HT1080 (cell line): ENCODE measurements at regions not wholly inside any gene's neighbourhood (a gene's known extent, or its start where the extent isn't known, plus 50 kb on each side); places are given as distances from the start of the nearest gene placed in this dataset. TPM values are rescaled to one million over a fixed set of nuclear protein-coding genes. Genes with fewer than 3 reads are reported as not detected.
"Not testable (repeated sequence)": the region's sequence is repeated elsewhere in the genome, so short reads cannot be mapped to it uniquely, and the experiment has no call there.

Source experiments
- DNase-seq: peaks from one replicate; pipeline ENCODE4 v3.0.0-alpha.2; 2015; ENCODE audit warnings: low read depth
- small RNA-seq: library from RNA; depleted of rRNA; stranded (forward); fragments of <200 nt; gene quantifications from one replicate; pipeline ENCODE3, GENCODE V24; 2014

- DNase-seq, result no peak
Observed at GRCh38 chr1:31510853-31511789, 65.2 kb upstream of the TINAGL1 start.

DNA sequence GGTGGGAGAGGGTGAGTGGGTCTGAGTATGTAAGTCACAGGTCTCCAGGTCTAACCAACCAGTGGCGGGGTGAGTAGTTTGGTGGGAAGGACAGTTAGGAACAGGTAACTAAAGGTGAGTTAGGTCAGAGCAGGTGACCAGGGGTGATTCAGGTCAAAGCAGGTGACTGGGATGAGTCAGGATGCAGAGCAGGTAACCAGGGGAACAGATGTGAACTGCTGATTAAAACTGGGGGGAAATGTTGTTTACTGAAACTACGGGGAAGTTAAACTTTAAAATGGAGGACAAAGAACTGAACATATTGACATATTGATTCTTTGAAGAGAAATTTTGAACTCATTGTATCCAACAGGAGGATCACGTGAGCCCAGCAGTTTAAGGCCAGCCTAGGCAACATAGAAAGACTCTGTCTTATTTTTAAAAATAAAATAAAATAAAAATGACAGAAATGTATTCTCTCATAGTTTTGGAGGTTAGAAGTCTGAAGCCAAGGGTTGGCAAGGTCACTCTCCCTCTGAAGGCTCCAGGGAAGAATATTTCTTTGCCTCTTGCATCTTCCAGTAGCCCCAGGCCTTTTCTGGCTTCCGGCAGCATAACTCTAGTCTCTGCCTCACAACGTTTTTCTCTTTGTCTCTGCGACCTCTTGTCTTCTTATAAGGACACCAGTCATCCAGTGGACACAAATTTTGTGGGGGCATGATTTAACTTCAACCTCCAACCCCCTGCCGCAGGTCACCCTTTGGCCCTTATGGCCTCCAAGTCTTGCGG, 64.3 kb upstream of the TINAGL1 start:
- no peak for DNase-seq

- DNase-seq, result no peak
Observed at GRCh38 chr1:31514117-31514516, 62.2 kb upstream of the TINAGL1 start.

DNA sequence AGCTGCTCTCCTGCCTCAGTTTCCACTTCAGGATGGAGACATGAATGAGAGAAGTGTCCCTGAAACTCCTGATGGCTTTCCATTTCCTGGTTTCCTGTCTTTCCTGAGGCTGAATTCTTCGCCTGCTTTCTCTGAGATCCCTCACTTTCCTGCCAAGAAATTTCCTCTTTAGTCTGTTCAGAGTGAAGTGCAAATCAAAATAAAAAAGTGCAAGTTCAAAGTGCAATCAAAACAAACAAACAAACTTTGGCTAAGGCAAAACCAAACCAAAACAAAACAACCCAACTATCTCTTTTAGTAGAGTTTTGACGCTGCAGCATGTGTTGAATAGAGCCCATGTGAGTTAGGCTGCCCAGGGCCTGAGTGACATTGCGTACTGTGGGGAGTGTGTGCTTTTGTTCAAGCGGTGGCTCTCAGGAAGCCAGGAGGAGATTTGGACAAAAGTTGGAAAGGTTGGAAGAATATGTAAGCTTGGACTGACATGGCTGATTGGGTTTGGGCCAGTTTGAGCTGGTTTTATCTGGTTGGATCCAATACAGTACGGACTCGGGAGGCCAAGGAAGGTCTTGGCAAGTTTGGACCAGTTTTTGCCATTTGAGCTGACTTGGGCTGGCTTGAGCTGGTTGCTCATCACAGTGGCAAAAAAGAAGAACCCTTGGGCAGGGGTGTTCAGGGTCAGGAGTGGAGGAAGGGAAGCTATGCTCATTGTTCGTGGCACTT, 61.1 kb upstream of the TINAGL1 start:
- DNase-seq, result no peak

- no peak for DNase-seq
Observed at GRCh38 chr1:31515936-31516335, 60.4 kb upstream of the TINAGL1 start.

GRCh38 chr1:31517301-31517700, 59.0 kb upstream of the TINAGL1 start:
- DNase-seq, result no peak

- not testable (repeated sequence) for DNase-seq
Observed at GRCh38 chr1:31517986-31518385, 58.3 kb upstream of the TINAGL1 start.

- no peak for DNase-seq
Observed at GRCh38 chr1:31521761-31522555, 54.4 kb upstream of the TINAGL1 start.

GRCh38 chr1:31522556-31522845, 53.8 kb upstream of the TINAGL1 start:
- no peak for DNase-seq

DNA sequence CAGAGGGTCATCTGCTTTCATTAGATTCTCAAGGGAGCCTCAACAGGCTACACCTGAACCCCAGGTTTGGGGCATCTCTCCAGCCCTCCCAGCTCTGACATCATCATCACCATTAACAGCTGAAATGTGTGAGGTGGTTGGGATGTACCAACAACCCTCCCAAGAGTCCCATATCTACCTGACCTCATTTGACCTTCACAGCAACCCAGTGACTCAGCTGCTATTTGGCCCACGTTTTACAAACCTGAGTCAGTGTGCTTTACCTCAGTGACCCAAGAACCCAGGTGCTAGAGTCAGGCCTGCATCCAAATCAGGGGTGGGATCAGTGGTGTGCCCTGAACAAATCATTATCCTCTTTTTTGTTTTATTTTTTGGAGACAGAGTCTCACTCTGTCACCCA, 53.3 kb upstream of the TINAGL1 start:
- DNase-seq, result no peak

- no peak for DNase-seq
Observed at GRCh38 chr1:31523769-31524168, 52.5 kb upstream of the TINAGL1 start.

DNA sequence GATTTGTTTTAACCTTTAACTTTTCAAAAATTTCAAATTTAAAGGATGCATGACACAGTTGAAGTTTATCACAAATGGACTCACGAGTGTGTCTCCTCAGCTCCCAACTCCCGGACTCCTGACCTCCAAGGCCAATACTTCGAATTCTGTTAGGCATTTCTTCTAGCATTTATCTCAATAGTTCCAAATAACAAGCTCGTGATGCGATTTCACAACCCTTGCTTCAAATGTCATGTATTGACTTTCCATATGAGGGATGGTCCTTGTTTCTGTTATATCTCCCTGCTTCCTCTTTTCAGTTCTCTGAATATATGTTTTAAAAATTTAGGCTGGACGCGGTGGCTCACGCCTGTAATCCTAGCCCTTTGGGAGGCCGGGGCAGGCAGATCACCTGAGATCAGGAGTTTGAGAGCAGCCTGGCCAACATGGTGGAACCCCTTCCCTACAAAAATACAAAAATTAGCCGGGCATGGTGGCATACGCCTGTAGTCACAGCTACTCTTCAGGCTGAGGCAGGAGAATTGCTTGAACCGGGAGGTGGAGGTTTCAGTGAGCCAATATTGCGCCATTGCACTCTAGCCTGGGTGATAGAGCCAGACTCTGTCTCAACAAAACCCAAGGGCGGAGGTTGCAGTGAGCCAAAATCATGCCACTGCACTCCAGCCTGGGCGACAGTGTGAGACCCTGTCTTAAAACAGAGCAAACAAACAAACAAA, 52.0 kb upstream of the TINAGL1 start:
- no peak for DNase-seq

Small RNA genes in the stretch of these regions (small RNA-seq; reads per million reads assigned to genes)
- gene RF00019 (not detected), gene RNU6-40P (0.07 reads per million)
